Ramos (cell line): ENCODE measurements at regions not wholly inside any gene's neighbourhood (a gene's known extent, or its start where the extent isn't known, plus 50 kb on each side); places are given as distances from the start of the nearest gene placed in this dataset.

Experiments
- in situ Hi-C: fragments of 300-500 bp; cut with MboI; formaldehyde crosslinking; loops from one replicate; pipeline ENCODE4 v1.14.3; 2022; ENCODE audit warnings: low sequenced_read_pairs; ENCODE audit not compliant: unreplicated experiment

DNA sequence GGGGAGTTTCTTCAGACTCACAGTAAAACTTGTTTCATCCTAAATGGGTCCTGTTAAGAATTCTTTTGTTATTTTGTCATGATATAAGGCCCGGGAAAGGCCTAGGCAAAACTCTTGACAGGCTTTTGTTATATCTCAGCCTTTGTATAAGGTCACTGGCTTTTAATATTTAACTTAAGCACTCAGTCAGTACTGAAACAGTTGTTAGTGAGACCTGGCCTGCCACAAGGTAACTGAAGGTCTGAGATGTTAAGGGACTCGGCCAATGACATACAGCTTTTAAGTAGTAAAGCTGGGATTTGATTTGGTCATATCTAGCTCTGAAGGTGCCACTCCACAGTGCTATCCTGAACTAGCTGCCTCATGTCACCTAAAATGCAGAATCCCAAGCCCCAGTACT, 57.2 kb upstream of the STEAP4 start:
- in situ Hi-C loops, result no loop called here

DNA sequence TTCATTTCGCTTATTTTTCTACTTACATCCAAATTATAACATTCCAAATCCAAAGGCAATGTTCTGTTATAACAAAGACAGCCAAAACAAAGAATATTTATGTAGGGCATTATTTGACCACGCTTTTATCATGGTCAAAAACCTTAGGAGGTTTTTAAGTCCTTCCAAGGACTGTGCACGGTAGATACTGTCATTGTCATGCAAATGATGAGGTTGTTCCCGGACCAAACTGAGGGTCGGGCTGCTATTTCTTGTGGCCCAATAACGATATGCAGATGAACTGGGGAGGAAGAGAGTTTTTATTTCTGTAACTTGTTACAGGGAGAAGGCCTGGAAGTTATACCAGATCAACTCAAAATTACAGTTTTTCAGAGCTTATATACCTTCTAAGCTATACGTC, 56.6 kb upstream of the STEAP4 start:
- in situ Hi-C loops, result no loop called here

DNA sequence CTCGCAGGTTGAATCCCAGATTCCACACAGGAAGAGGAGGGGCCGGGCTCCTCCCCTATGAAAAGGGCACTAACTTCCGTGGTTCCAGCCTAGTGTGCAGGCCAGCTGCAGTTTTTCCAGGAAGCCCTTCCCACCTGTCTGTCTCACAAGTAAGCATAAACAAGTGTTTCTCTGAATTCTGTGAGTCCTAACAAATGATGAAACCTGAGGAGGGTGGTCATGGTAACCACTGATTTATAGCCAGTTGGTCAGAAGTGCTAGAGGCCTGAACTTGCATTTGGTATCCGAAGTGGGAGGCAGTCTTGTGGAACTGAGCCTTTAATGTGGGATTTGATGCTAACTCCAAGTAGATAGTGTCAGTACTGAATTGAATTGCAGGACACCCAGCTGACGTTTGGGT, 54.7 kb upstream of the STEAP4 start:
- in situ Hi-C loops, result no loop called here

DNA sequence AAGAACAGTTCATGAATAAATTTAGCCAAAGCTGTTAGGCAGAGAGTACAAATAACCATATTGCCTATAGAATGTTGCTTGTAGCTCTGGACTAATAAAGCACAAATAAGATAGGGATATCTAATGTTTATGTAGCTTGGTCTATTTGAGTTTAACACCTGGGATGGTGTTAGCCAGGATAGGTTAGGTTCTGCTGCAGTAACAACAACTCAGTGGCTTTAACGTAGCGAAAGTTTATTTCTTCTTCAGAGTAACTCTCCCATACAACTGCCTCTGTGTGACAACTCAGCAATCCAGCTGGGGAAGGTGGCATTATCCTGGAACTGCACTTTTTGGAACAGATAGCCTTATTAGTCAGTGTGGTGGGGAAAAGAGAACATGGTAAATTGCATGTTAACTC, 52.2 kb upstream of the STEAP4 start:
- in situ Hi-C loops, result no loop called here

DNA sequence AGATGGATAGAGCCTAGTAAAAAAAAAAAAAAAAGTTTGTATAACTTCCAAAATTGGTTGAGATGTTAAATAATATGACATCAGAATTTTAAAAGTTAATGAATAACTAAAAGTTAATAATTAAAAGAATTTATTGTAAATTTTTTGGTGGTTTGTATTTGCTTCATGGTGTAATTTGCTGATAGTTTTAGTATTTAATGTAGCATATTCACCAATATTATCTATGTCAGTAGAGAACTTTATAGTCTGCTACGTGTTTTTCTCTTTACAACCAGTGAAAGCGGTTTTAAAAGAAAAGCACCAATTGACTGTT, 51.8 kb upstream of the STEAP4 start:
- in situ Hi-C loops, result no loop called here

DNA sequence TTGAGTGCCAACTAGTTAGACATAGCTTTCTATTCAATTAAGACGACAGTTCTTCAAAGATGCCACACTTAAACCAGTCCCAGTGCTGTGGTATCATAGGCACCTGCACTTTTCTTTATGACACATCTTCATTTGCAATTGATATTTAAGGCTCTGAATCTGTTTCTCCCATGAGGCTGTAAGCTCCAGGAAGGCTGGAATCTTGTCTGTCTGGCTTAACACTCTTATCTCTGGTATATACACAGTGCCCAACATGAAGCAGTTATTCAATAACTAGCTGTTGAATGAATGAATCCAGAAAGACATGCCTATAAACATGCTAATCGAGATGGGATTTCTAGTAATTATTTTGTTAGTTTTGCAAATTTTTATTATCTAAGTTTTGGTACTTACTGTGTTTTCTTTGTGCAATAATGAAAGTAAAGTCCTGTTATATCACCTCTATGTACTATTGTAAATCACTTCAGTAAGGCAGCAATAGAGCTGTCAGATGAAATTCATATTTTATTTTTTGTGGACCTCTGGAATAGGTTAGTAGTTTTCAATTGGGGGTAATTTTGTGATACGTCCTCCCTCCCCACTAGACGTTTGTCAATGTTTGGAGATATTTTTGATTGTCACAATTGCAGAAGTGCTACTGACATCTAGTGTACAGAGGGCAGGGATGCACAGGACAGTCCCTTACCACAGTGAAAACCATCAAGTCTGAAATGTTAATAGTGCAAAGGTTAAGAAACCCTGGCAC, 51.3 kb upstream of the STEAP4 start:
- in situ Hi-C loops, result no loop called here

DNA sequence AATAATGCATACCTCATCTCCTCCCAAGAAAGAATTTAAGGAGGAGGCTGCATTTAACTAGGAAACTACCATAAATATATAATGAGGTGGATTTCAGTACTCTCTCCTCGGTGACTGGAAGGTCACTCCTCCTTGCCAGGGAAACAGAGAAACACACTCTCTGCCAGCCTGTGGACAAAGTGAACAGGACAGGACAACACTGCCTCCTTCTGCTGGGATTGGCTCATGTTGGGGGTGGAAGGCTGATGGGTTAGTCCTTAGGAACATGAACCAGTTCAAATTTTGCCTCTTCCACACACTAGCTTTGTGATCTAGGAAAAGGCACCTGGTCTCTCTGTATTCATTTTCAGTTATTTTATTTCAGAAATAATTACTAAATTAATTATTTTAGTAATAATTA, 50.6 kb upstream of the STEAP4 start:
- in situ Hi-C loops, result no loop called here
